Prostate gland (tissue), 2 donors: ENCODE measurements at regions not wholly inside any gene's neighbourhood (a gene's known extent, or its start where the extent isn't known, plus 50 kb on each side); places are given as distances from the start of the nearest gene placed in this dataset.

Experiments used
- POLR2A ChIP-seq: fragments of 450-650 bp; IDR thresholded peaks from one replicate; pipeline ENCODE4 v1.6.1; 2016; ENCODE audit warnings: antibody characterized with exemption, mild to moderate bottlenecking
- POLR2AphosphoS5 ChIP-seq: sonication (generic); formaldehyde crosslinking; IDR thresholded peaks from one replicate; pipeline ENCODE4 v1.6.1; 2017; ENCODE audit warnings: antibody characterized with exemption
- TF ChIP-seq, protein P1 (sequence below), 4 experiments: fragments of 200-600 bp in 2 of 4; fragments of 450-650 bp in 2 of 4; sonication (generic) in 2 of 4; IDR thresholded peaks; 1 replicate in 3 of 4; 2 replicates in 1 of 4; pipeline ENCODE4 v1.5.1; 2016 to 2019; ENCODE audit warnings: antibody characterized with exemption in 4 of 4, mild to moderate bottlenecking in 2 of 4, moderate library complexity in 2 of 4

DNA sequence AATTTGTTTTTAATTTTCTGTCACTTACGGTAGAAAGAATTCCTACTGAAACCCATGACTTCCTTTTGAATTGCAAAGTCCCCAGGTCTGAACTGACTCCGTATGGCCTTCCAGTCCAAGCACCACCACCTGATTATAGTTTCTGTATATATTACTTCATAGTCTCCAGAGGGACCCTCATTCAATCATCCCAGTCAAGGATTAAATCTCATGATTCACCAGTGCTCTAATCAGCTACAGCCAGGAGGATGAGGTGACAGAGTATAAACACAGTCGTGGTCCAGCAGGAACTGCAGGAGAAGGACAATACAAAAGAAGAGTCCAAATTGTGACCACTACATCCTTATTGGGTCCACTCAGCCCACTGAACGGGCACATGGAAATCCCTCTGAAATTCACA is 418.9 kb upstream of the C16orf82 start:
- TF ChIP-seq, protein P1, sequence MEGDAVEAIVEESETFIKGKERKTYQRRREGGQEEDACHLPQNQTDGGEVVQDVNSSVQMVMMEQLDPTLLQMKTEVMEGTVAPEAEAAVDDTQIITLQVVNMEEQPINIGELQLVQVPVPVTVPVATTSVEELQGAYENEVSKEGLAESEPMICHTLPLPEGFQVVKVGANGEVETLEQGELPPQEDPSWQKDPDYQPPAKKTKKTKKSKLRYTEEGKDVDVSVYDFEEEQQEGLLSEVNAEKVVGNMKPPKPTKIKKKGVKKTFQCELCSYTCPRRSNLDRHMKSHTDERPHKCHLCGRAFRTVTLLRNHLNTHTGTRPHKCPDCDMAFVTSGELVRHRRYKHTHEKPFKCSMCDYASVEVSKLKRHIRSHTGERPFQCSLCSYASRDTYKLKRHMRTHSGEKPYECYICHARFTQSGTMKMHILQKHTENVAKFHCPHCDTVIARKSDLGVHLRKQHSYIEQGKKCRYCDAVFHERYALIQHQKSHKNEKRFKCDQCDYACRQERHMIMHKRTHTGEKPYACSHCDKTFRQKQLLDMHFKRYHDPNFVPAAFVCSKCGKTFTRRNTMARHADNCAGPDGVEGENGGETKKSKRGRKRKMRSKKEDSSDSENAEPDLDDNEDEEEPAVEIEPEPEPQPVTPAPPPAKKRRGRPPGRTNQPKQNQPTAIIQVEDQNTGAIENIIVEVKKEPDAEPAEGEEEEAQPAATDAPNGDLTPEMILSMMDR (IDR thresholded peaks at IDR 0.05) = no peak
- TF ChIP-seq POLR2A = no peak
- TF ChIP-seq POLR2AphosphoS5 = no peak
